Trophoblast cell (in vitro differentiated cells and primary cell): ENCODE measurements at regions not wholly inside any gene's neighbourhood (a gene's known extent, or its start where the extent isn't known, plus 50 kb on each side); places are given as distances from the start of the nearest gene placed in this dataset.
"Not testable (repeated sequence)": the region's sequence is repeated elsewhere in the genome, so short reads cannot be mapped to it uniquely, and the experiment has no call there.

Experiments
- DNase-seq, 2 donors: peaks; one replicate each; pipeline ENCODE4 v3.0.0-alpha.2; 2016
- H2AFZ ChIP-seq: 2 replicates; pipeline ENCODE4 v1.6.1; 2013; ENCODE audit warnings: low read length, moderate library complexity, mild to moderate bottlenecking; ENCODE audit not compliant: insufficient read depth, poor library complexity
- H2AK5ac ChIP-seq: 2 replicates; pipeline ENCODE4 v1.6.1; 2013; ENCODE audit warnings: mild to moderate bottlenecking, low read length
- H2BK120ac ChIP-seq: 2 replicates; pipeline ENCODE4 v1.6.1; 2013; ENCODE audit warnings: low read length, mild to moderate bottlenecking, moderate library complexity; ENCODE audit not compliant: insufficient read depth, poor library complexity
- H2BK12ac ChIP-seq: 2 replicates; pipeline ENCODE4 v1.6.1; 2013; ENCODE audit warnings: mild to moderate bottlenecking, low read length, moderate library complexity
- H2BK5ac ChIP-seq: 2 replicates; pipeline ENCODE4 v1.6.1; 2013; ENCODE audit warnings: low read length, low read depth, moderate library complexity, mild to moderate bottlenecking; ENCODE audit not compliant: poor library complexity
- H3K14ac ChIP-seq: 2 replicates; pipeline ENCODE4 v1.6.1; 2013; ENCODE audit warnings: mild to moderate bottlenecking, low read length
- H3K18ac ChIP-seq: 2 replicates; pipeline ENCODE4 v1.6.1; 2013; ENCODE audit warnings: mild to moderate bottlenecking, low read length
- H3K23ac ChIP-seq: 2 replicates; pipeline ENCODE4 v1.6.1; 2013; ENCODE audit warnings: low read length
- H3K27ac ChIP-seq: 2 replicates; pipeline ENCODE4 v1.5.1; 2013; ENCODE audit warnings: low read depth, mild to moderate bottlenecking, inconsistent platforms, low read length, moderate library complexity
- H3K27me3 ChIP-seq: 2 replicates; pipeline ENCODE4 v1.6.1; 2013; ENCODE audit warnings: inconsistent platforms, mild to moderate bottlenecking, low read length, moderate library complexity; ENCODE audit not compliant: insufficient read depth
- H3K36me3 ChIP-seq, 2 experiments: 1 replicate in 1 of 2; 2 replicates in 1 of 2; pipeline ENCODE4 v1.6.1; 2013; ENCODE audit warnings: low read length in 2 of 2, mild to moderate bottlenecking in 2 of 2, moderate library complexity in 1 of 2; ENCODE audit not compliant: insufficient read depth in 2 of 2, control insufficient read depth in 1 of 2
- H3K4ac ChIP-seq: 2 replicates; pipeline ENCODE4 v1.6.1; 2013; ENCODE audit warnings: low read depth, mild to moderate bottlenecking, low read length, moderate library complexity
- H3K4me1 ChIP-seq, 2 experiments: 1 replicate in 1 of 2; 2 replicates in 1 of 2; pipeline ENCODE4 v1.6.1; 2013; ENCODE audit warnings: low read length in 2 of 2, mild to moderate bottlenecking in 2 of 2, moderate library complexity in 1 of 2; ENCODE audit not compliant: insufficient read depth in 2 of 2, control insufficient read depth in 1 of 2
- H3K4me2 ChIP-seq: 2 replicates; pipeline ENCODE4 v1.6.1; 2013; ENCODE audit warnings: inconsistent platforms, mild to moderate bottlenecking, low read length, moderate library complexity
- H3K4me3 ChIP-seq: 2 replicates; pipeline ENCODE4 v1.5.1; 2013; ENCODE audit warnings: mild to moderate bottlenecking, low read depth, low read length, inconsistent platforms
- H3K79me1 ChIP-seq: one replicate; pipeline ENCODE4 v1.6.1; 2013; ENCODE audit warnings: low read length
- H3K79me2 ChIP-seq: 2 replicates; pipeline ENCODE4 v1.6.1; 2013; ENCODE audit warnings: low read length, mild to moderate bottlenecking; ENCODE audit not compliant: control insufficient read depth, insufficient read depth, poor library complexity
- H3K9ac ChIP-seq: 2 replicates; pipeline ENCODE4 v1.6.1; 2013; ENCODE audit warnings: mild to moderate bottlenecking, low read length
- H3K9me3 ChIP-seq: 2 replicates; pipeline ENCODE4 v1.6.1; 2013; ENCODE audit warnings: low read depth, mild to moderate bottlenecking, control low read depth, inconsistent platforms, low read length; ENCODE audit not compliant: insufficient read depth
- H4K12ac ChIP-seq: 2 replicates; pipeline ENCODE4 v1.6.1; 2013; ENCODE audit warnings: low read depth, mild to moderate bottlenecking, low read length, moderate library complexity
- H4K8ac ChIP-seq: 2 replicates; pipeline ENCODE4 v1.6.1; 2013; ENCODE audit warnings: low read depth, mild to moderate bottlenecking, low read length, moderate library complexity
- H4K91ac ChIP-seq: one replicate; pipeline ENCODE4 v1.6.1; 2013; ENCODE audit warnings: low read depth, mild to moderate bottlenecking, low read length, moderate library complexity
- WGBS: extraction: QIAGEN DNeasy Blood & Tissue Kit; methylation state at CpG from one replicate; pipeline ENCODE4 v1.1.7; 2013; ENCODE audit warnings: missing lambda C conversion rate; ENCODE audit not compliant: insufficient read length, insufficient coverage; ENCODE audit errors: extremely low coverage; 5-methylcytosine and 5-hydroxymethylcytosine counted together

GRCh38 chr2:4221845-4222244 is 518.5 kb downstream of the DCDC2C start:
- Histone ChIP-seq H4K12ac (no peak overlapping the region), H3K9me3 (no peaks in the 10 kb centered on the region), H3K27ac (no peak overlapping the region), H3K18ac (no peak overlapping the region), H3K79me2 (no peaks in the 10 kb centered on the region), H3K4me3 (no peak overlapping the region), H3K36me3 (no peaks in the 10 kb centered on the region), H3K79me1 (no peaks in the 10 kb centered on the region), H3K9ac (no peak overlapping the region), H3K4ac (no peak overlapping the region), H2BK5ac (no peak overlapping the region), H2BK120ac (no peak overlapping the region), H4K8ac (no peak overlapping the region), H3K23ac (no peak overlapping the region), H3K4me1 (no peaks in the 10 kb centered on the region), H2AK5ac (no peak overlapping the region), H4K91ac (no peak overlapping the region), H3K27me3 (no peaks in the 10 kb centered on the region), H2AFZ (no peak overlapping the region), H3K4me2 (no peak overlapping the region), H2BK12ac (no peak overlapping the region), H3K14ac (no peak overlapping the region)
- DNase-seq, result no peak
- WGBS, result no CpG with 5 or more reads among the region's 6 CpGs

GRCh38 chr2:4244422-4244821 is 541.0 kb downstream of the DCDC2C start:
- not testable (repeated sequence) for H2AK5ac ChIP-seq, H3K9me3 ChIP-seq, H4K8ac ChIP-seq, DNase-seq, H3K23ac ChIP-seq, H4K91ac ChIP-seq, H3K18ac ChIP-seq, H2AFZ ChIP-seq, H3K4ac ChIP-seq, H3K14ac ChIP-seq, H3K4me3 ChIP-seq, H3K36me3 ChIP-seq, H3K79me1 ChIP-seq, H4K12ac ChIP-seq, H2BK120ac ChIP-seq, H2BK5ac ChIP-seq, H3K79me2 ChIP-seq, H3K9ac ChIP-seq, H3K4me2 ChIP-seq, H2BK12ac ChIP-seq, H3K4me1 ChIP-seq, H3K27ac ChIP-seq, H3K27me3 ChIP-seq
- WGBS, result no CpG with 5 or more reads among the region's 9 CpGs

- WGBS, result no CpG with 5 or more reads among the region's 11 CpGs
- Histone ChIP-seq H4K12ac (no peak overlapping the region), H3K18ac (no peak overlapping the region), H2AFZ (no peak overlapping the region), H2BK120ac (no peak overlapping the region), H2AK5ac (no peak overlapping the region), H3K4me1 (no peaks in the 10 kb centered on the region), H3K27me3 (no peaks in the 10 kb centered on the region), H2BK12ac (no peak overlapping the region), H3K9ac (no peak overlapping the region), H3K4me2 (no peak overlapping the region), H3K14ac (no peak overlapping the region), H3K36me3 (no peaks in the 10 kb centered on the region), H3K9me3 (no peaks in the 10 kb centered on the region), H3K79me1 (no peaks in the 10 kb centered on the region), H4K91ac (no peak overlapping the region), H3K79me2 (no peaks in the 10 kb centered on the region), H2BK5ac (no peak overlapping the region), H3K4ac (no peak overlapping the region), H4K8ac (no peak overlapping the region), H3K4me3 (no peak overlapping the region), H3K27ac (no peak overlapping the region), H3K23ac (no peak overlapping the region)
- DNase-seq, result no peak
Measured at GRCh38 chr2:4246364-4247131, 543.2 kb downstream of the DCDC2C start.

GRCh38 chr2:4247791-4248190 is 544.4 kb downstream of the DCDC2C start:
- Histone ChIP-seq H3K9ac (no peak overlapping the region), H2BK120ac (no peak overlapping the region), H3K23ac (no peak overlapping the region), H3K27ac (no peak overlapping the region), H3K27me3 (no peaks in the 10 kb centered on the region), H3K36me3 (no peaks in the 10 kb centered on the region), H2BK5ac (no peak overlapping the region), H3K4me1 (no peaks in the 10 kb centered on the region), H4K91ac (no peak overlapping the region), H3K79me1 (no peaks in the 10 kb centered on the region), H2AK5ac (no peak overlapping the region), H4K8ac (no peak overlapping the region), H4K12ac (no peak overlapping the region), H3K9me3 (no peaks in the 10 kb centered on the region), H2AFZ (no peak overlapping the region), H3K14ac (no peak overlapping the region), H3K79me2 (no peaks in the 10 kb centered on the region), H3K18ac (no peak overlapping the region), H3K4ac (no peak overlapping the region), H3K4me2 (no peak overlapping the region), H3K4me3 (no peak overlapping the region), H2BK12ac (no peak overlapping the region)
- no peak for DNase-seq
- WGBS, result no CpG with 5 or more reads among the region's 3 CpGs
